ENCODE measurements at regions not wholly inside any gene's neighbourhood (a gene's known extent, or its start where the extent isn't known, plus 50 kb on each side); places are given as distances from the start of the nearest gene placed in this dataset.

DNA sequence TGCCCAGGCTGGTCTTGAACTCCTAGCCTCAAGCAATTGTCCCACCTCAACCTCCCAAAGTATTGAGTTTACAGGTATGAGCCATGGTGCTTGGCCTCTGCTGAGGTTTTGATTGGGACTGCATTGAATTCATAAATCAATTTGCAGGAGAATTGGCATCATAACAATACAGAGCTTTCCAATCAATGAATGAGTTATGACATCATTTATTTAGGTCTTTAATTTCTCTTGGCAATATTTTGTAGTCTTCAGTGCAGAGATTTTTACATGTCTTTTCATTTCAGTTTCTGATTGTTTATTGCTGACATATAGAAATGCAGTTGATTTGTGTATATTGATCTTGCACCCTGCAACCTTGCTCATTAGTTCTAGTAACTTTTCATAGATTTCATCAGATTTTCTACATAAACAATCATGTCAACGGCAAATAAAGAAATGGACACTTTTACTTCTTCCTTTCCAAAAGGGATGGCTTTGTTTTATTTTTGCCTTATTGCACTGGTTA is 119.9 kb downstream of the TFCP2L1 start (continued):
- TF ChIP-seq, protein P1, sequence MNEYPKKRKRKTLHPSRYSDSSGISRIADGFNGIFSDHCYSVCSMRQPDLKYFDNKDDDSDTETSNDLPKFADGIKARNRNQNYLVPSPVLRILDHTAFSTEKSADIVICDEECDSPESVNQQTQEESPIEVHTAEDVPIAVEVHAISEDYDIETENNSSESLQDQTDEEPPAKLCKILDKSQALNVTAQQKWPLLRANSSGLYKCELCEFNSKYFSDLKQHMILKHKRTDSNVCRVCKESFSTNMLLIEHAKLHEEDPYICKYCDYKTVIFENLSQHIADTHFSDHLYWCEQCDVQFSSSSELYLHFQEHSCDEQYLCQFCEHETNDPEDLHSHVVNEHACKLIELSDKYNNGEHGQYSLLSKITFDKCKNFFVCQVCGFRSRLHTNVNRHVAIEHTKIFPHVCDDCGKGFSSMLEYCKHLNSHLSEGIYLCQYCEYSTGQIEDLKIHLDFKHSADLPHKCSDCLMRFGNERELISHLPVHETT (CRISPR knock-in tag; conservative IDR thresholded peaks at IDR 0.05) = no peak

Small RNA genes lying in the stretch of these regions (small RNA-seq; reads per million reads assigned to genes)
- gene RF00019 (ENCODE audit: insufficient read depth in 2 of 3, insufficient read length in 3 of 3, low read depth in 2 of 3, low replicate concordance in 1 of 3) = 0 reads per million in 3 experiments

All from HepG2 (cell line).